ENCODE measurements at regions not wholly inside any gene's neighbourhood (a gene's known extent, or its start where the extent isn't known, plus 50 kb on each side); places are given as distances from the start of the nearest gene placed in this dataset.

GRCh38 chr9:86525182-86525581 is 171.0 kb upstream of the TUT7 start:
- H3K27ac Mint-ChIP-seq, result no peak overlapping the region
- peaks cover 2% of the 10 kb centered on the region for H3K27me3 Mint-ChIP-seq
- TF ChIP-seq CTCF (IDR thresholded peaks at IDR 0.05), result no peak
- no peaks in the 10 kb centered on the region for H3K9me3 Mint-ChIP-seq
- DNase-seq, result no peak
- no peak overlapping the region for H3K4me3 Mint-ChIP-seq
- intact Hi-C loops (cut with micrococcal nuclease), result no loop called here
- no peaks in the 10 kb centered on the region for H3K4me1 Mint-ChIP-seq
- POLR2A ChIA-PET, result no interaction called here
- H3K36me3 Mint-ChIP-seq (ENCODE audit: low read depth), result no peaks in the 10 kb centered on the region
- CTCF ChIA-PET, result no interaction called here
- ATAC-seq (ENCODE audit: low read depth), result no peak

GRCh38 chr9:86521977-86522376 is 167.8 kb upstream of the TUT7 start:
- H3K4me3 Mint-ChIP-seq, result no peak overlapping the region
- no peaks in the 10 kb centered on the region for H3K9me3 Mint-ChIP-seq
- no peak overlapping the region for H3K27ac Mint-ChIP-seq
- no peak for TF ChIP-seq CTCF (IDR thresholded peaks at IDR 0.05)
- H3K4me1 Mint-ChIP-seq, result no peaks in the 10 kb centered on the region
- POLR2A ChIA-PET, result no interaction called here
- peaks cover 2% of the 10 kb centered on the region for H3K27me3 Mint-ChIP-seq
- DNase-seq, result no peak
- H3K36me3 Mint-ChIP-seq (ENCODE audit: low read depth), result no peaks in the 10 kb centered on the region
- intact Hi-C loops (cut with micrococcal nuclease), result no loop called here
- CTCF ChIA-PET, result interaction anchor here (0.8 kb wide), 1 partner anchor 8 kb away, joined by 3 read pairs; no protein-coding TSS in a partner anchor
- no peak for ATAC-seq (ENCODE audit: low read depth)

- Mint-ChIP-seq H3K27me3 (no peaks in the 10 kb centered on the region), H3K27ac (no peak overlapping the region), H3K9me3 (no peaks in the 10 kb centered on the region), H3K36me3 (ENCODE audit: low read depth) (no peaks in the 10 kb centered on the region), H3K4me1 (no peaks in the 10 kb centered on the region), H3K4me3 (no peak overlapping the region)
- TF ChIP-seq CTCF (IDR thresholded peaks at IDR 0.05), result no peak
- intact Hi-C loops (cut with micrococcal nuclease), result no loop called here
- no peak for DNase-seq
- POLR2A ChIA-PET, result no interaction called here
- CTCF ChIA-PET, result no interaction called here
- no peak for ATAC-seq (ENCODE audit: low read depth)
These were observed 167.1 kb upstream of the TUT7 start for GRCh38 chr9:86521322-86521721.

GRCh38 chr9:86519066-86519615 is 164.9 kb upstream of the TUT7 start:
- H3K27me3 Mint-ChIP-seq, result no peaks in the 10 kb centered on the region
- H3K4me3 Mint-ChIP-seq, result no peak overlapping the region
- DNase-seq (no peak), ATAC-seq (ENCODE audit: low read depth) (no peak)
- H3K36me3 Mint-ChIP-seq (ENCODE audit: low read depth), result no peaks in the 10 kb centered on the region
- TF ChIP-seq CTCF (IDR thresholded peaks at IDR 0.05), result no peak
- H3K9me3 Mint-ChIP-seq, result no peaks in the 10 kb centered on the region
- intact Hi-C loops (cut with micrococcal nuclease), result no loop called here
- no peak overlapping the region for H3K27ac Mint-ChIP-seq
- ChIA-PET CTCF (no interaction called here), POLR2A (no interaction called here)
- H3K4me1 Mint-ChIP-seq, result no peaks in the 10 kb centered on the region

GRCh38 chr9:86517475-86517874 is 163.3 kb upstream of the TUT7 start:
- intact Hi-C loops (cut with micrococcal nuclease), result no loop called here
- CTCF ChIA-PET, result no interaction called here
- Mint-ChIP-seq H3K4me3 (no peak overlapping the region), H3K4me1 (no peaks in the 10 kb centered on the region), H3K27me3 (no peaks in the 10 kb centered on the region), H3K9me3 (no peaks in the 10 kb centered on the region), H3K27ac (no peak overlapping the region), H3K36me3 (ENCODE audit: low read depth) (no peaks in the 10 kb centered on the region)
- no peak for TF ChIP-seq CTCF (IDR thresholded peaks at IDR 0.05)
- POLR2A ChIA-PET, result no interaction called here
- DNase-seq (no peak), ATAC-seq (ENCODE audit: low read depth) (no peak)
